ENCODE measurements at regions not wholly inside any gene's neighbourhood (a gene's known extent, or its start where the extent isn't known, plus 50 kb on each side); places are given as distances from the start of the nearest gene placed in this dataset.

- DNase-seq (ENCODE audit: extremely low spot score) = no peak
- 70% methylated on average over 2 of the region's 2 CpGs for WGBS
These were observed 291.5 kb upstream of the ARHGEF26 start for GRCh38 chr3:153829606-153830170.

GRCh38 chr3:153830552-153830951, 290.6 kb upstream of the ARHGEF26 start:
- intact Hi-C loops (cut with DNase I) = no loop called here

More at GRCh38 chr3:153829606-153830170, 291.5 kb upstream of the ARHGEF26 start:
- H3K4me3 ChIP-seq = no peak overlapping the region
- intact Hi-C loops (cut with DNase I) = no loop called here
- TF ChIP-seq POLR2A (IDR thresholded peaks at IDR 0.05; ENCODE audit: low read depth) (no peak), EP300 (IDR thresholded peaks at IDR 0.05) (no peak), POLR2AphosphoS5 (IDR thresholded peaks at IDR 0.05) (no peak), CTCF (IDR thresholded peaks at IDR 0.05) (no peak)
- no peaks in the 10 kb centered on the region for H3K4me1 ChIP-seq
- no peaks in the 10 kb centered on the region for H3K27me3 ChIP-seq
- H3K36me3 ChIP-seq = no peaks in the 10 kb centered on the region
- H3K9me3 ChIP-seq = no peaks in the 10 kb centered on the region
- H3K27ac ChIP-seq (replicated peaks in 1 of 4) = no peak overlapping the region

DNA sequence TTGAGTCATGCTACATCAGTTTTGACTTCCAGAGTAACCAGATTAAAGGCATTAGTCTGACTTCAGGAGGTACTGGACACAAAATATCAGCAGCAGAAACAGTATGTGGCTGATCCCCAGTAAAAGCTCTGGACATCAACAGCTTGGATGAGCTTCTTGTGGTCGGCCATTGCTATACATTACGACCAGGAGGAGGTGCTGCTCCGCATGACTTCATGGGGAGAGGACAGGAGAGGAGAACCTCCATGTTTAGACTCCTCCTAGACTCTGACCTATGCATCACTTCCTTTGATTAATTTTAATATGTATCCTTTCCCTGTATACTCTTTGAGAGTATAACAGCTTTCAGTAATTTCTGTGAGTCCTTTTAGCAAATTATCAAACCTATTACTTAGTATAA, 285.6 kb upstream of the ARHGEF26 start:
- WGBS = 84% methylated on average over 3 of the region's 3 CpGs
- DNase-seq (ENCODE audit: extremely low spot score) = no peak
- Histone ChIP-seq H3K27ac (replicated peaks in 1 of 4) (no peak overlapping the region), H3K4me1 (no peaks in the 10 kb centered on the region), H3K36me3 (no peaks in the 10 kb centered on the region), H3K27me3 (no peaks in the 10 kb centered on the region), H3K9me3 (no peaks in the 10 kb centered on the region), H3K4me3 (no peak overlapping the region)
- TF ChIP-seq POLR2AphosphoS5 (IDR thresholded peaks at IDR 0.05) = no peak
- no peak for TF ChIP-seq POLR2A (IDR thresholded peaks at IDR 0.05; ENCODE audit: low read depth)
- TF ChIP-seq EP300 (IDR thresholded peaks at IDR 0.05) = no peak
- no peak for TF ChIP-seq CTCF (IDR thresholded peaks at IDR 0.05)
- intact Hi-C loops (cut with DNase I) = no loop called here

More at GRCh38 chr3:153830552-153830951, 290.6 kb upstream of the ARHGEF26 start:
- H3K4me1 ChIP-seq = no peaks in the 10 kb centered on the region
- no peaks in the 10 kb centered on the region for H3K27me3 ChIP-seq
- DNase-seq (ENCODE audit: extremely low spot score) = no peak
- H3K4me3 ChIP-seq = no peak overlapping the region
- H3K27ac ChIP-seq (replicated peaks in 1 of 4) = no peak overlapping the region
- H3K9me3 ChIP-seq = no peaks in the 10 kb centered on the region
- no peaks in the 10 kb centered on the region for H3K36me3 ChIP-seq
- WGBS = 68% methylated on average over 1 of the region's 1 CpG
- TF ChIP-seq CTCF (IDR thresholded peaks at IDR 0.05) (no peak), POLR2A (IDR thresholded peaks at IDR 0.05; ENCODE audit: low read depth) (no peak), POLR2AphosphoS5 (IDR thresholded peaks at IDR 0.05) (no peak), EP300 (IDR thresholded peaks at IDR 0.05) (no peak)

DNA sequence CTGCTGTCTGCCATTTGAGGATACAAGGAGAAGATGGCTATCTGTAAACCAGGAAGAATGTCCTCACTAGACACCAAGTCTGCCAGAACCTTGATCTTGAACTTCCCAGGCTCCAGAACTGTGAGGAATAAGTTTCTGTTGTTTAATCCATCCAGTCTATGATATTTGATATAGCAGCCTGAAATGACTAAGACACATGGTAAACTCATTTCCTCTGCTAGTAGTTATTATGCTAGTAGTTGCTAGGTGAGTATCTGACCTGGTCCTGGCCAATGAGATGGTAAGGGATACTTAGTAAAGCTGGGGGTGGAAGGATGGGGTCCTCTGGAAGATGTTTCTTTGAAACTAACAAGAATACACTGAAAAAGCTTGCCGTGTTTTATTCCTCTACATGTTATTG, 280.7 kb upstream of the ARHGEF26 start:
- intact Hi-C loops (cut with DNase I) = no loop called here
- no peaks in the 10 kb centered on the region for H3K9me3 ChIP-seq
- TF ChIP-seq POLR2AphosphoS5 (IDR thresholded peaks at IDR 0.05) (no peak), CTCF (IDR thresholded peaks at IDR 0.05) (no peak)
- H3K27ac ChIP-seq (replicated peaks in 1 of 4) = no peak overlapping the region
- no peaks in the 10 kb centered on the region for H3K27me3 ChIP-seq
- no peak for DNase-seq (ENCODE audit: extremely low spot score)
- 90% methylated on average over 1 of the region's 1 CpG for WGBS
- no peaks in the 10 kb centered on the region for H3K4me1 ChIP-seq
- H3K36me3 ChIP-seq = no peaks in the 10 kb centered on the region
- no peak overlapping the region for H3K4me3 ChIP-seq

GRCh38 chr3:153843994-153844393, 277.2 kb upstream of the ARHGEF26 start:
- H3K27ac ChIP-seq (replicated peaks in 1 of 4) = no peak overlapping the region
- DNase-seq (ENCODE audit: extremely low spot score) = no peak
- TF ChIP-seq POLR2AphosphoS5 (IDR thresholded peaks at IDR 0.05) = no peak
- no peak for TF ChIP-seq CTCF (IDR thresholded peaks at IDR 0.05)
- TF ChIP-seq EP300 (IDR thresholded peaks at IDR 0.05) = no peak
- TF ChIP-seq POLR2A (IDR thresholded peaks at IDR 0.05; ENCODE audit: low read depth) = no peak
- intact Hi-C loops (cut with DNase I) = no loop called here
- H3K4me3 ChIP-seq = no peak overlapping the region
- no peaks in the 10 kb centered on the region for H3K9me3 ChIP-seq
- no peaks in the 10 kb centered on the region for H3K4me1 ChIP-seq
- H3K27me3 ChIP-seq = no peaks in the 10 kb centered on the region
- no peaks in the 10 kb centered on the region for H3K36me3 ChIP-seq

Measured in esophagus muscularis mucosa (tissue), 4 donors.